ENCODE measurements at regions not wholly inside any gene's neighbourhood (a gene's known extent, or its start where the extent isn't known, plus 50 kb on each side); places are given as distances from the start of the nearest gene placed in this dataset.

DNA sequence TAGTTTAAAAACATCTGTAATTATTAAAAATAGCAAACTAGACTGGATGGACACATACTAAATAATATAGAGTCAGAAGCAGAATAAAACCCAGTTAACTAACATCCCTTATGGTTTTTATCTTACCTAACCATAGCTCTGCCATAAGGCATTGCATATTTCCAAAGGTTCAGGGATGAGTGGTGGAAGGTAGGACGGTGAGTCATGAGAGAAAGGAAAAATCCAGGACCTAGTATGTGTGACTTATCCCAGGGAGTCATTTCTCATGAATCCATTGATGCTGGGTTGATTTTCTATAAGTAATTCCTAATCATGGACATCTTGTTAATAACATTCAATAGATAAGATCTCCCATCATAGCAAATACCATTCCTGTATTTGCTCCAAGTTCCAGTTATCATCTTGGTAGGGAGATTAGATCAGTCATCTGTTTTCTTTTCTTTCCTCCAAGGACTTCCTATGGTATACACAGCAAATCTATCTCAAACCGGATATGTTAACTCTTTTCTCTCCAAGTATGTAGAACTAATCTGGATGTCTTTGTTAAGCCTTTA is 490.7 kb upstream of the B3GALT2 start:
- no peak for DNase-seq
- Mint-ChIP-seq H3K27me3 (no peaks in the 10 kb centered on the region), H3K9me3 (ENCODE audit: low read depth) (no peaks in the 10 kb centered on the region), H3K27ac (no peak overlapping the region), H3K36me3 (ENCODE audit: low read depth) (no peaks in the 10 kb centered on the region), H3K4me3 (no peak overlapping the region), H3K4me1 (peaks cover 4% of the 10 kb centered on the region)
- no peak for ATAC-seq
- CTCF ChIA-PET = no interaction called here
- POLR2A ChIA-PET = no interaction called here
- intact Hi-C loops (cut with DNase I, micrococcal nuclease) = no loop called here

DNA sequence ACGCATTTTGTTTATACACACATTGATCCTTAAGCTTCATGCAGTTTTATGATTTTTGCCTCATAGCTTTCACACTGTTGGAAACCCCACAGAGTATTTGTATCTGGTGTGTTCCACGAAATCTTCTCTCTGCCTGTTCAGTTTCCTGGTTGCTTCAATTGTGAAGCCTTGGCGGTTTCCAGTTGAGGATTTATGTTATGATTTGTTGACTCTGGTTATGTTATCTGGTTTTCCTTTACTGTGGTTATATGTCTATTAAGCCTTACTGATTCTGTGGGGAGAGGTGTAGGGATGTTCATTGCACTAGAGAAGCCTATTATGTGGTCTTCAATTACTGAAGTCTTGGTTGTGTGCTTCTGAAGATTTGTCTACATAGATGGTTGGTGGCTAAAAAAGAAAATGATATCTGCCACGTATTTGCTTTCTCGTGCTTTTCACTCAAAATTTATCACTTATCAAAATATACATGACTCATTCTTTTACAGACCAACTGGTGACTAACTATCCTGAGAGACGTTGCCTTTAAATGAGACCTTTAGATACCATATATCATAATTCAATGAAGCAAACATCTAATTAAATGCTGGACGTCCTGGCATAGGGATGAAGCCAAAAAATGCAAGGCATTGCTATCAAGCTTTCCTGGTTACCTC is 488.0 kb upstream of the B3GALT2 start:
- CTCF ChIA-PET = no interaction called here
- H3K36me3 Mint-ChIP-seq (ENCODE audit: low read depth) = no peaks in the 10 kb centered on the region
- intact Hi-C loops (cut with DNase I, micrococcal nuclease) = no loop called here
- no peak overlapping the region for H3K27ac Mint-ChIP-seq
- H3K9me3 Mint-ChIP-seq (ENCODE audit: low read depth) = no peaks in the 10 kb centered on the region
- H3K27me3 Mint-ChIP-seq = no peaks in the 10 kb centered on the region
- H3K4me3 Mint-ChIP-seq = no peak overlapping the region
- no peak for ATAC-seq
- POLR2A ChIA-PET = no interaction called here
- peaks cover 4% of the 10 kb centered on the region for H3K4me1 Mint-ChIP-seq
- no peak for DNase-seq

DNA sequence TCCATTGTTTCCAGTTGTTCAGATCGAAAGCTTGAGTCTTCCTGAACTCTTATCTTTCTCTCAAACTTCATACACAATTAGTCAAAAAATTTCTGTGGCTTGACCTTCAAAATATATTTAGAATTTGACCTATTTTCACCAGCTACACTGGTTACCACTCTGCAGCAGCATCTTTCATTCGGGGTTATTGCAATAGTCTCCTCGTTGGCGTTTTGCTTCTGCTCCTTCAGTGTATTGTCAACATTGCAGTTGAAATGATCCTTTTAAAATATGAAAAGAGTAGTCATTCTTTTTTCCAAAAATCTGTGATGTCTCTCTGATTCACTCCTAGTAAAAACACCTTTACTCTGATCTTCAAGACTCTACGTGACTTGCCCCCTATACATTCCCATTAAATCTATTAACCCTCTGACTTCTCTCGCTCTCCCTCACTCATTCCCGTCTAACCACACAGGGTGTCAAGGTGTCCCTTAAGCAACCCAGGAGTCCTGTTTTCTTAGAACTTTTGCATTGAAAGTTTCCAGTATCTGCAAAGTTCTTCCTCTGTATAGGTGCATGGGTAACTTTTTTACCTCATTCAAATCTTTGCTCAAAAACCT is 480.2 kb upstream of the B3GALT2 start:
- Mint-ChIP-seq H3K27me3 (no peaks in the 10 kb centered on the region), H3K4me3 (no peak overlapping the region), H3K9me3 (ENCODE audit: low read depth) (no peaks in the 10 kb centered on the region), H3K36me3 (ENCODE audit: low read depth) (no peaks in the 10 kb centered on the region), H3K4me1 (peaks cover 6% of the 10 kb centered on the region), H3K27ac (peak overlapping the region; percentile 7)
- no peak for ATAC-seq
- DNase-seq = no peak
- intact Hi-C loops (cut with DNase I, micrococcal nuclease) = no loop called here
- ChIA-PET POLR2A (interaction anchor here (0.6 kb wide), 1 partner anchor 15 kb away, joined by 6 read pairs; no protein-coding TSS in a partner anchor), CTCF (no interaction called here)

DNA sequence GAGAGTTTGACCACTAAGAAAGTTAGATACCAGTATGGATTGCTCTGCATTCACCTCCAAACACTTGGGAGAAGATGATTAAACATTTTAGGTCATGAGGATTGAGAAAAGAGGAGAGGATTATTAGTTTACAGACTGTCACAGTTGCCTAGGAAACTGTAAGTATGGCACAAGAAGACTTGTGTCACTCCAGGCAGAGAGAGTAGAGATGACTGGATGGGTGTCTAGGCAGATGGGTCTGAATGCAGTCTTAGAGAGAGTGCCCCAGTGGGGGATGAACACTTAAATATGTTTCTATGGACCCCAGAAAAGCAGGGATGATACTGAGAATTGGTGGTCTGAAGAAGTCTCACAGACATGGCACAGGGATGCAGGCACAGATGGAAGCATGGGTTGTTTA is 477.6 kb upstream of the B3GALT2 start:
- Mint-ChIP-seq H3K27me3 (no peaks in the 10 kb centered on the region), H3K4me3 (no peak overlapping the region), H3K4me1 (peaks cover 6% of the 10 kb centered on the region), H3K9me3 (ENCODE audit: low read depth) (no peaks in the 10 kb centered on the region), H3K27ac (no peak overlapping the region), H3K36me3 (ENCODE audit: low read depth) (no peaks in the 10 kb centered on the region)
- DNase-seq (no peak), ATAC-seq (peak; percentile 12)
- intact Hi-C loops (cut with DNase I, micrococcal nuclease) = no loop called here
- CTCF ChIA-PET = no interaction called here
- POLR2A ChIA-PET = no interaction called here

DNA sequence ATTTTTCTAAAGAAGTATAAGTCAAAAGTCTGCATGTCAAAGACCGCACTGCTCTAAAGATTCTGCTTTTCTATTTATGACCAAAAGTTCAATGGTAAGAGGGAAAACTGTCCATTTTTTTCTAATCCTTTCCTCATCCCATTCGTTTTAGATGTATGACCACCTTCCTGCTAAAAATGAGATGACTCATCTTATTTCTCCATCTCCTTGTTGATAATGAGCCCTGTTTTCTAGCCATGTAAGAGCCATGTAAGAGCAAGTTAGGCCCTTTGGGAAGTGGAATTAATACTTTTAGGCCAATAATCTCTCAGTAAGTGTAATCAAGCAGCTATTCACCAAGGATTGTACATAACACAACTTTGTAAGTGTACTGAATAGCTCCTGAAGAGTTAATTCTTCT is 475.6 kb upstream of the B3GALT2 start:
- DNase-seq = no peak
- CTCF ChIA-PET = interaction anchor here (0.7 kb wide), 1 partner anchor 391 kb away, joined by 4 read pairs; no protein-coding TSS in a partner anchor

DNA sequence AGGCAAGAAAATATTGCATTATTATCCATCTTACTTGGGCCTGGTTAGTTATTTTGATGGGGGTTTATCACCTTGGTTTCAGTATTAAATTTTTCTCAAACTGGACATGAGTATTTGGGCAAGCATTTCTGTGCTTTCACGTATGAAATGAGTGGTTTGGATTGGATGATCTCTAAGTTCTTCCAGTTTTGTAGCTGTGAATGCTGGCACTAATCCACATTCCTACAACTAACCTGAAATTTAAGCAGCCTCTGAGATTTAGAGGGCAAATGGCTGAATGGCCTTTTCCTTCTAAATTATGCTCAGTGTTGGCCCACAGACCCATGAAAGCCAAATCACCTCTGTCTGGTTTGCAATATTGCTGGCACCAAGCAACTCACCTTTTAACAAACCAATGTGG is 475.0 kb upstream of the B3GALT2 start:
- Mint-ChIP-seq H3K4me3 (no peak overlapping the region), H3K36me3 (ENCODE audit: low read depth) (no peaks in the 10 kb centered on the region), H3K27ac (no peak overlapping the region), H3K9me3 (ENCODE audit: low read depth) (no peaks in the 10 kb centered on the region), H3K4me1 (peaks cover 4% of the 10 kb centered on the region), H3K27me3 (no peaks in the 10 kb centered on the region)
- ATAC-seq (no peak), DNase-seq (no peak)
- ChIA-PET POLR2A (no interaction called here), CTCF (no interaction called here)
- intact Hi-C loops (cut with DNase I, micrococcal nuclease) = no loop called here

More for the DNA sequence above, 475.6 kb upstream of the B3GALT2 start:
- H3K27me3 Mint-ChIP-seq = no peaks in the 10 kb centered on the region
- peaks cover 6% of the 10 kb centered on the region for H3K4me1 Mint-ChIP-seq
- H3K36me3 Mint-ChIP-seq (ENCODE audit: low read depth) = no peaks in the 10 kb centered on the region
- intact Hi-C loops (cut with DNase I, micrococcal nuclease) = no loop called here
- POLR2A ChIA-PET = no interaction called here
- no peak overlapping the region for H3K4me3 Mint-ChIP-seq
- H3K9me3 Mint-ChIP-seq (ENCODE audit: low read depth) = no peaks in the 10 kb centered on the region
- ATAC-seq = no peak
- no peak overlapping the region for H3K27ac Mint-ChIP-seq

DNA sequence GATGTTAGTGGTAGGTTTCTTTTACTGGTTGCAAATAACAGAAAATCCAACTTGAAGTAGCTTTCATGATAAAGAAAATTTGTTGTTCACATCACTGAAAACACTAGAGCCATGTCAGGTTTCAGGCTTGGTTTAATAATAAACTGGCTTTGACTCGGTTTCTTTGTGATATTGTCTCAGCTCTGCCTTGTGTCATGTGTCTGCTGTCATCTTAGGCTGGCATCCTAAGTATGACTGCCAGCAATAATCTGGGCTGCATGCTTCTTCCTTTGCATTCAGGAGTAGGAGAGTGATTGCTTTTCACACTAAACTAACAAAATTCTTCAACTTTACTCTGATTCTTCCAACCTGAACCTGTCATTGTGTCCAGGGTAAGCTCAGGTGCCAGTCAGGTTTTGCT is 474.0 kb upstream of the B3GALT2 start:
- H3K4me1 Mint-ChIP-seq = peaks cover 4% of the 10 kb centered on the region

DNA sequence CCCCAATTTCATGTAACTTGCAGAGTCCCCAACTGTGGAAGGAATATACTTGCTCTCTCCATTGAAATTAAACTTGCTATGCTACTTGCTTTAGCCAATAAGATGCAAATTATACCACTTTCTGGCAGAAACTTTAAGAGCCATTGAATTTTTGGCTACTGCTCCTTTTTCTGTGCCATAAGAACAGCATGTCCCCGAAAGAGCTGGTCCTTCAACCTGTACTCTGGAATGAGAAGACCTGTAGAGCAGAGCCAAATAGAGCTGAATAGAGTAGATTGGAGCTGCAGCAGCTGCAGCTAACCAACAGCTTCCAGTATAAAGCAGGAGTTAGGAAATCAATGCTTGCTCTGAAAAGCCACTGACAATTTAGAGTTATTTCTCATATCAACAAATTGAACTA is 472.3 kb upstream of the B3GALT2 start:
- peaks cover 3% of the 10 kb centered on the region for H3K36me3 Mint-ChIP-seq (ENCODE audit: low read depth)
- no peak overlapping the region for H3K27ac Mint-ChIP-seq
- no peak for ATAC-seq
- H3K27me3 Mint-ChIP-seq = no peaks in the 10 kb centered on the region
- CTCF ChIA-PET = no interaction called here
- DNase-seq = no peak
- no peak overlapping the region for H3K4me3 Mint-ChIP-seq
- intact Hi-C loops (cut with DNase I, micrococcal nuclease) = no loop called here
- POLR2A ChIA-PET = no interaction called here
- H3K9me3 Mint-ChIP-seq (ENCODE audit: low read depth) = peaks cover 11% of the 10 kb centered on the region
- H3K4me1 Mint-ChIP-seq = peaks cover 4% of the 10 kb centered on the region

More for the DNA sequence above, 474.0 kb upstream of the B3GALT2 start:
- CTCF ChIA-PET = interaction anchor here (0.7 kb wide), 1 partner anchor 1471 kb away, joined by 3 read pairs; no protein-coding TSS in a partner anchor
- no peaks in the 10 kb centered on the region for H3K36me3 Mint-ChIP-seq (ENCODE audit: low read depth)
- H3K4me3 Mint-ChIP-seq = no peak overlapping the region
- intact Hi-C loops (cut with DNase I, micrococcal nuclease) = no loop called here
- POLR2A ChIA-PET = no interaction called here
- H3K9me3 Mint-ChIP-seq (ENCODE audit: low read depth) = no peaks in the 10 kb centered on the region
- H3K27ac Mint-ChIP-seq = no peak overlapping the region
- no peak for ATAC-seq
- DNase-seq = no peak
- H3K27me3 Mint-ChIP-seq = no peaks in the 10 kb centered on the region

DNA sequence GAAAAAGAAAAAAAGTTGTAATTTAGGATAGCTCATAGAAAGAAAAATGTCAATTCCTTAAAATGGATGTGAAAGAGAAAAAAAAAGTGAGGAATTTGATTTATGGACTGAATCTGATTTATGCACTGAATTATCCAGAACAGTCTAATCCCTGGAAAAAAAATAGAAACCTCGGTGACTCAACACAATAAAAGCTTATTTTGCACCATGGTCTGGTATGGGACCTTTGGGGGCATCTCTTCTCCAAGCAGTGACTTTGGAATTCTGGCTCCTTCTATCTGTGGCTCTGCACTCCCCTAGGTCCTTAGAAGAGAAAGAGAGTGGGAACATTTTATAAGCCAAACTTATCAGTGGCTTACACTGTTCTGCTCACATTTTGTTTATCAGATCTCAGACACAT is 471.7 kb upstream of the B3GALT2 start:
- no peak overlapping the region for H3K4me3 Mint-ChIP-seq
- CTCF ChIA-PET = no interaction called here
- DNase-seq = no peak
- ATAC-seq = no peak
- intact Hi-C loops (cut with DNase I, micrococcal nuclease) = no loop called here
- peaks cover 3% of the 10 kb centered on the region for H3K4me1 Mint-ChIP-seq
- H3K27me3 Mint-ChIP-seq = no peaks in the 10 kb centered on the region
- no peak overlapping the region for H3K27ac Mint-ChIP-seq
- H3K36me3 Mint-ChIP-seq (ENCODE audit: low read depth) = peaks cover 3% of the 10 kb centered on the region
- peaks cover 13% of the 10 kb centered on the region for H3K9me3 Mint-ChIP-seq (ENCODE audit: low read depth)
- POLR2A ChIA-PET = no interaction called here

DNA sequence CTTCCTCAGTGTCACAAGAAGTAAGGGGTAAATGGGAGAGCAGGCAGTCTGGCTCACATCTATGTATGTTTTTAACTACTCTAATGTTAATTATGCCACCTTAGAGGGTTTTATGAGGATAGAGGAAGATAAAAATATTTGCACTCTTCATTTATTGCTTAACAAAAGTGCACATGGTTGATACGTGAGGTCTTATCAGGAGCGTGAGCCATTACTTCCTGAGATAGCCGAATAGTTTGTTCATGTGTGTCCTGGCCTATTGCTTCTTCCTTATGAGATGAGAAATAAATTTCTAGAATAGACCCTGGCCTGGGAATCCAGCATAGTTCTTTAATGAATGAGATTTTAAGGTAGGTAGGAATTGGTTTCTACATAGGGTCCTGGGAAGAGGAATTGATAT is 471.1 kb upstream of the B3GALT2 start:
- no peak for ATAC-seq
- Mint-ChIP-seq H3K27me3 (no peaks in the 10 kb centered on the region), H3K4me1 (no peaks in the 10 kb centered on the region), H3K27ac (no peak overlapping the region), H3K9me3 (ENCODE audit: low read depth) (peaks cover 13% of the 10 kb centered on the region), H3K4me3 (no peak overlapping the region), H3K36me3 (ENCODE audit: low read depth) (peaks cover 3% of the 10 kb centered on the region)
- POLR2A ChIA-PET = no interaction called here
- CTCF ChIA-PET = no interaction called here
- intact Hi-C loops (cut with DNase I, micrococcal nuclease) = loop anchor here in 1 of 2 experiments (2.0 kb wide), 1 partner anchor 15 kb away; no protein-coding TSS in a partner anchor
- no peak for DNase-seq

DNA sequence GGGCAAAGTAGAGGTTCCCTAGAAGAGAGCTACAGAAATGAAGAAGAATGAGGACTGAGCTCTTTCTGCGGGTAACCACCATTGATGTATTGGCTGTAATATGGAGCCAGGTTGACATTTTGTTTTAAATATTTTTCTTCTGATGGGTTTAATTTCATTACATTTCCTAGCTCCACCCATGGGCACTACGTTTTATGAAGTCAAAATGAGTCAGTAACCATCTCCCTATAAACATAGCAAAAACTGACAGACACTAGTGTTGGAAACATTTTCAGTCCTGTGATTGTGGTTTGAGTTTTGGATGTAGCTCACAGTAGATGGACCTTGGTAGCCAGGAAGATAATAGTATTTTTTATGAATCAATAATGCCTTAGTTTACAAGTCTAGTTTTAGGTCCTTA is 470.4 kb upstream of the B3GALT2 start:
- Mint-ChIP-seq H3K4me1 (no peaks in the 10 kb centered on the region), H3K27ac (no peak overlapping the region), H3K4me3 (no peak overlapping the region), H3K27me3 (no peaks in the 10 kb centered on the region), H3K9me3 (ENCODE audit: low read depth) (peaks cover 13% of the 10 kb centered on the region), H3K36me3 (ENCODE audit: low read depth) (peaks cover 3% of the 10 kb centered on the region)
- DNase-seq = no peak
- ChIA-PET CTCF (interaction anchor here (1.1 kb wide), 1 partner anchor 15 kb away, joined by 3 read pairs; no protein-coding TSS in a partner anchor), POLR2A (no interaction called here)
- intact Hi-C loops (cut with DNase I, micrococcal nuclease) = loop anchor here in 1 of 2 experiments (2.0 kb wide), 1 partner anchor 16 kb away; no protein-coding TSS in a partner anchor
- ATAC-seq = no peak
